HepG2 (cell line): ENCODE measurements at regions not wholly inside any gene's neighbourhood (a gene's known extent, or its start where the extent isn't known, plus 50 kb on each side); places are given as distances from the start of the nearest gene placed in this dataset.

Source experiments
- ATAC-seq: fragments of 200-7000 bp; cut with Tn5 transposase; 3 replicates; pipeline ENCODE4 v1.9.1; 2020; ENCODE audit warnings: mild to moderate bottlenecking, moderate library complexity
- BruUV-seq: library from RNA; stranded (reverse); fragments of 400-500 nt; replicated peaks from 2 replicates; lab custom pipeline; 2021; lab: Mats Ljungman, UMichigan
- CTCF ChIA-PET: fragments of 300-600 bp; formaldehyde crosslinking; extraction: SDS; loops from one replicate; lab custom pipeline; 2021; ENCODE audit warnings: low total read pairs, inconsistent platforms, low intra/inter-chr PET ratio; lab: Yijun Ruan, JAX
- POLR2A ChIA-PET: fragments of 350-600 bp; sonication (Branson Sonifier 250); formaldehyde crosslinking; loops from one replicate; lab custom pipeline; 2020; ENCODE audit warnings: antibody characterized with exemption, inconsistent platforms; lab: Yijun Ruan, JAX
- DNase-seq: peaks from one replicate; pipeline ENCODE4 v3.0.0-alpha.2; 2015; ENCODE audit warnings: low spot score
- FAIRE-seq: peaks from 3 replicates; lab custom pipeline; 2011; peaks lifted over from hg19 to GRCh38; lab: Jason Lieb, UNC
- H2AFZ ChIP-seq: one replicate; pipeline ENCODE4 v1.6.1; 2011; ENCODE audit warnings: low read length, inconsistent platforms
- H3K27ac ChIP-seq: fragments of 300-600 bp; 3 replicates; pipeline ENCODE4 v1.8.0; 2011; ENCODE audit warnings: mixed run types, mild to moderate bottlenecking, mixed read lengths, low read length, inconsistent platforms; ENCODE audit not compliant: insufficient read depth; ENCODE audit errors: extremely low read length
- H3K27me3 ChIP-seq, 2 experiments: fragments of 200-600 bp in 1 of 2; 2 replicates in 1 of 2; 3 replicates in 1 of 2; pipeline versions ENCODE4 v1.6.0 to v1.8.0; 2011; ENCODE audit warnings: low read length in 2 of 2, mild to moderate bottlenecking in 2 of 2, moderate library complexity in 2 of 2, inconsistent platforms in 1 of 2; ENCODE audit not compliant: insufficient read depth in 2 of 2, control insufficient read depth in 1 of 2
- H3K36me3 ChIP-seq, 2 experiments: fragments of 200-600 bp in 1 of 2; replicated peaks in 1 of 2; 2 replicates in 1 of 2; 3 replicates in 1 of 2; pipeline versions ENCODE4 v1.5.1 to v1.8.0; 2011; ENCODE audit warnings: low read length in 2 of 2, inconsistent platforms in 1 of 2; ENCODE audit not compliant: insufficient read depth in 2 of 2, control insufficient read depth in 1 of 2
- H3K4me1 ChIP-seq: 2 replicates; pipeline ENCODE4 v1.5.1; 2012; ENCODE audit warnings: low read length, inconsistent platforms; ENCODE audit not compliant: insufficient read depth
- H3K4me2 ChIP-seq: 2 replicates; pipeline ENCODE4 v1.6.0; 2011; ENCODE audit warnings: low read depth, low read length, inconsistent platforms
- H3K4me3 ChIP-seq, 3 experiments: fragments of 200-600 bp in 1 of 3; sonication (generic), shearing (Covaris generic) in 1 of 3; replicated peaks in 1 of 3; 2 replicates each; pipeline ENCODE4 v1.5.1; 2011 to 2016; ENCODE audit warnings: low read length in 3 of 3, inconsistent platforms in 2 of 3, low read depth in 2 of 3, mild to moderate bottlenecking in 2 of 3, control low read depth in 1 of 3, mixed read lengths in 1 of 3; ENCODE audit not compliant: insufficient read depth in 1 of 3
- H3K79me2 ChIP-seq: one replicate; pipeline ENCODE4 v1.6.1; 2011; ENCODE audit warnings: low read length, inconsistent platforms; ENCODE audit not compliant: insufficient read depth
- H3K9ac ChIP-seq: 2 replicates; pipeline ENCODE4 v1.6.0; 2011; ENCODE audit warnings: mild to moderate bottlenecking, low read depth, low read length, inconsistent platforms; ENCODE audit not compliant: insufficient read depth
- H3K9me3 ChIP-seq: 2 replicates; pipeline ENCODE4 v1.5.1; 2012; ENCODE audit warnings: mild to moderate bottlenecking, low read length
- H4K20me1 ChIP-seq: 2 replicates; pipeline ENCODE4 v1.6.0; 2011; ENCODE audit warnings: inconsistent platforms, mild to moderate bottlenecking, low read length, moderate library complexity; ENCODE audit not compliant: insufficient read depth
- FIP1L1 ChIP-seq: fragments of 200-400 bp; formaldehyde crosslinking; IDR thresholded peaks from 2 replicates; pipeline ENCODE4 v1.6.1; 2018; ENCODE audit warnings: low read depth, mild to moderate bottlenecking, low read length, moderate library complexity, borderline replicate concordance; ENCODE audit not compliant: insufficient read depth
- GTF2F1 ChIP-seq: fragments of 150-350 bp; IDR thresholded peaks from 2 replicates; pipeline ENCODE4 v1.6.1; 2014; ENCODE audit warnings: low read length
- MED13 ChIP-seq: sonication (generic); formaldehyde crosslinking; IDR thresholded peaks from 2 replicates; pipeline ENCODE4 v1.5.0; 2020; ENCODE audit warnings: missing genetic modification reagents
- MIER3 ChIP-seq: IDR thresholded peaks from 2 replicates; pipeline ENCODE4 v1.6.1; 2016; ENCODE audit warnings: missing compliant biosample characterization, borderline replicate concordance
- MLX ChIP-seq: IDR thresholded peaks from 2 replicates; pipeline ENCODE4 v1.6.1; 2016
- NFIC ChIP-seq: IDR thresholded peaks from 2 replicates; pipeline ENCODE4 v1.6.1; 2012; ENCODE audit warnings: mild to moderate bottlenecking, low read length, inconsistent platforms
- PAXIP1 ChIP-seq: sonication (generic); formaldehyde crosslinking; conservative IDR thresholded peaks from 2 replicates; pipeline ENCODE4 v1.4.0; 2020; ENCODE audit warnings: mild to moderate bottlenecking, missing genetic modification reagents, moderate library complexity
- PLRG1 ChIP-seq: fragments of 450-650 bp; conservative IDR thresholded peaks from 2 replicates; pipeline ENCODE4 v1.6.1; 2016
- ZNF264 ChIP-seq: sonication (generic); formaldehyde crosslinking; IDR thresholded peaks from 2 replicates; pipeline ENCODE4 v1.4.0; 2020; ENCODE audit warnings: missing genetic modification reagents
- ZNF549 ChIP-seq: sonication (generic); formaldehyde crosslinking; IDR thresholded peaks from 2 replicates; pipeline ENCODE4 v1.5.0; 2020; ENCODE audit warnings: missing genetic modification reagents
- ZNF709 ChIP-seq: sonication (generic); formaldehyde crosslinking; IDR thresholded peaks from 2 replicates; pipeline ENCODE4 v1.5.0; 2020; ENCODE audit warnings: mild to moderate bottlenecking, missing genetic modification reagents
- ZNF773 ChIP-seq: sonication (generic); formaldehyde crosslinking; IDR thresholded peaks from 2 replicates; pipeline ENCODE4 v1.4.0; 2020; ENCODE audit warnings: missing genetic modification reagents, borderline replicate concordance
- WGBS: methylation state at CpG from one replicate; pipeline ENCODE4 v1.1.6; 2017; ENCODE audit warnings: low lambda C conversion rate; 5-methylcytosine and 5-hydroxymethylcytosine counted together
- in situ Hi-C: cut with HindIII; loops from 2 replicates; pipeline ENCODE4 v1.10.0; 2017; ENCODE audit warnings: low pct_unique_long_range_greater_than_20kb; ENCODE audit not compliant: extremely low pct_ligation_motif_present
- intact Hi-C: fragments of 100-400 bp; cut with micrococcal nuclease; formaldehyde crosslinking; loops from one replicate; pipeline ENCODE4 v1.10.0; 2022; ENCODE audit not compliant: unreplicated experiment
- TF ChIP-seq, protein P1 (sequence below): sonication (generic); formaldehyde crosslinking; IDR thresholded peaks from 2 replicates; pipeline ENCODE4 v1.9.0; 2021; ENCODE audit warnings: missing genetic modification reagents, borderline replicate concordance
- TF ChIP-seq, protein P2 (sequence below): sonication (generic); formaldehyde crosslinking; IDR thresholded peaks from 2 replicates; pipeline ENCODE4 v1.8.0; 2022; ENCODE audit warnings: mild to moderate bottlenecking, missing genetic modification reagents, moderate library complexity

DNA sequence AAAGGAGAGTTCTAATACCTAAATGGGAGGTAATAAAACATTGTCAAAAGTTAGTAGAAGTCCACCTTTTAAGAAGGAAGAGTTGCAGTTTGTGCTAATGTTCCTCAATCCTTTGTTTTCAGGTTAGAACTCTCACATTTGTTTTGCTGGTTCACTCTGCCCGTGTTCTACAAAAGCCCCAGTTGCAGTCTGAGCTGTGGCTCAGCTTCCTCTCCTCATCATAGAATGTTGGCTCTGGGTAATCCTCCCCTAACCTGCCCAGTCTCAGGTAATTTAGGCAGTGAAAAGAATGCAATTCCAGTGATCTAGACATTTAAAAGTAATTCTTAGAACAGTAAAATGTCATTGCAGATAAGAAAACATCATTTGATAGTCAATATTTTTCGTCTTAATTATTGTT is 1410.4 kb upstream of the ZEB2 start:
- CTCF ChIA-PET: no interaction called here
- Histone ChIP-seq H3K79me2 (no peaks in the 10 kb centered on the region), H3K36me3 (no peaks in the 10 kb centered on the region), H3K4me1 (no peaks in the 10 kb centered on the region), H3K27me3 (no peaks in the 10 kb centered on the region; a peak in 1 of 5 replicates), H3K9me3 (no peaks in the 10 kb centered on the region), H3K4me2 (no peak overlapping the region), H2AFZ (no peak overlapping the region), H3K9ac (no peak overlapping the region), H3K4me3 (no peak overlapping the region), H3K27ac (no peak overlapping the region), H4K20me1 (no peaks in the 10 kb centered on the region)
- 6% methylated on average over 2 of the region's 2 CpGs for WGBS
- POLR2A ChIA-PET: no interaction called here
- BruUV-seq: no TSS peak
- in situ Hi-C loops (no loop called here), intact Hi-C loops (no loop called here)
- DNase-seq: no peak
- no peak for TF ChIP-seq PAXIP1 (CRISPR knock-in tag)
- TF ChIP-seq, protein P1, sequence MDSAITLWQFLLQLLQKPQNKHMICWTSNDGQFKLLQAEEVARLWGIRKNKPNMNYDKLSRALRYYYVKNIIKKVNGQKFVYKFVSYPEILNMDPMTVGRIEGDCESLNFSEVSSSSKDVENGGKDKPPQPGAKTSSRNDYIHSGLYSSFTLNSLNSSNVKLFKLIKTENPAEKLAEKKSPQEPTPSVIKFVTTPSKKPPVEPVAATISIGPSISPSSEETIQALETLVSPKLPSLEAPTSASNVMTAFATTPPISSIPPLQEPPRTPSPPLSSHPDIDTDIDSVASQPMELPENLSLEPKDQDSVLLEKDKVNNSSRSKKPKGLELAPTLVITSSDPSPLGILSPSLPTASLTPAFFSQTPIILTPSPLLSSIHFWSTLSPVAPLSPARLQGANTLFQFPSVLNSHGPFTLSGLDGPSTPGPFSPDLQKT (CRISPR knock-in tag): no peak
- TF ChIP-seq ZNF709: no peak
- no peak for TF ChIP-seq NFIC
- no peak for TF ChIP-seq ZNF773
- TF ChIP-seq GTF2F1: no peak
- no peak for TF ChIP-seq MLX (CRISPR knock-in tag)
- TF ChIP-seq PLRG1: no peak
- TF ChIP-seq, protein P2, sequence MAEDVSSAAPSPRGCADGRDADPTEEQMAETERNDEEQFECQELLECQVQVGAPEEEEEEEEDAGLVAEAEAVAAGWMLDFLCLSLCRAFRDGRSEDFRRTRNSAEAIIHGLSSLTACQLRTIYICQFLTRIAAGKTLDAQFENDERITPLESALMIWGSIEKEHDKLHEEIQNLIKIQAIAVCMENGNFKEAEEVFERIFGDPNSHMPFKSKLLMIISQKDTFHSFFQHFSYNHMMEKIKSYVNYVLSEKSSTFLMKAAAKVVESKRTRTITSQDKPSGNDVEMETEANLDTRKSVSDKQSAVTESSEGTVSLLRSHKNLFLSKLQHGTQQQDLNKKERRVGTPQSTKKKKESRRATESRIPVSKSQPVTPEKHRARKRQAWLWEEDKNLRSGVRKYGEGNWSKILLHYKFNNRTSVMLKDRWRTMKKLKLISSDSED (CRISPR knock-in tag): no peak
- TF ChIP-seq MIER3: no peak
- TF ChIP-seq FIP1L1: no peak
- TF ChIP-seq MED13 (CRISPR knock-in tag): no peak
- TF ChIP-seq ZNF549 (CRISPR knock-in tag): no peak
- TF ChIP-seq ZNF264: no peak
- FAIRE-seq: no peak
- no peak for ATAC-seq
